GM18526 (cell line): ENCODE measurements at regions not wholly inside any gene's neighbourhood (a gene's known extent, or its start where the extent isn't known, plus 50 kb on each side); places are given as distances from the start of the nearest gene placed in this dataset.

ENCODE experiments used
- POLR2A ChIP-seq: IDR thresholded peaks from 3 replicates; pipeline ENCODE4 v1.6.1; 2011; ENCODE audit not compliant: insufficient read length; ENCODE audit errors: extremely low read depth

DNA sequence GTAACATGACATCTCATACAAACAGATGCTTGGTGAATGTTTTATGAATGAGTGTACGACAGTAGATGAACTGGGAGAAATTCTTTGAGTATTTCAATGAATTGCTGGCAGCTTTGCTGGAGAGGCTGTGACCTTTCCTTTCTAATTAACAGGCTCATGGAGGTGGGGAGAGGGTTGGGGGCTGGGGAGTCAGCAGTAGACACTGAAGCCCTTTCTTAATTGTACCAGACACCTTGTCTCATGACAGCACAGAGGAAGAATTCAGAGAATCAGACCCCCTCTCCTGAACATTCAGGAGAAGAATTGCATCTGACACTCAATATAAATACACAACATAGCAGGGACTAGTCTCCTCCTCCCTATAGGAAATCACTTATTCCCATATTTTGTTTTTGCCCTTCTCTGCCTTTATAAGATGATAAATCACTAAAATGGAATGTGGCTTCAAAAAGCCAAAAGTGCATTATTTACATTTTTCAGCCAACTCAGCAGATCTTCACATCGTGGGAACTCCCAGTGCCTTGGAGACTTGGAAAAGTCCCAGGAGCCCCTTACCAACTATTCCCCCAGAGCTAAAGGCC, 66.2 kb upstream of the TPM1 start:
- TF ChIP-seq POLR2A, result no peak

DNA sequence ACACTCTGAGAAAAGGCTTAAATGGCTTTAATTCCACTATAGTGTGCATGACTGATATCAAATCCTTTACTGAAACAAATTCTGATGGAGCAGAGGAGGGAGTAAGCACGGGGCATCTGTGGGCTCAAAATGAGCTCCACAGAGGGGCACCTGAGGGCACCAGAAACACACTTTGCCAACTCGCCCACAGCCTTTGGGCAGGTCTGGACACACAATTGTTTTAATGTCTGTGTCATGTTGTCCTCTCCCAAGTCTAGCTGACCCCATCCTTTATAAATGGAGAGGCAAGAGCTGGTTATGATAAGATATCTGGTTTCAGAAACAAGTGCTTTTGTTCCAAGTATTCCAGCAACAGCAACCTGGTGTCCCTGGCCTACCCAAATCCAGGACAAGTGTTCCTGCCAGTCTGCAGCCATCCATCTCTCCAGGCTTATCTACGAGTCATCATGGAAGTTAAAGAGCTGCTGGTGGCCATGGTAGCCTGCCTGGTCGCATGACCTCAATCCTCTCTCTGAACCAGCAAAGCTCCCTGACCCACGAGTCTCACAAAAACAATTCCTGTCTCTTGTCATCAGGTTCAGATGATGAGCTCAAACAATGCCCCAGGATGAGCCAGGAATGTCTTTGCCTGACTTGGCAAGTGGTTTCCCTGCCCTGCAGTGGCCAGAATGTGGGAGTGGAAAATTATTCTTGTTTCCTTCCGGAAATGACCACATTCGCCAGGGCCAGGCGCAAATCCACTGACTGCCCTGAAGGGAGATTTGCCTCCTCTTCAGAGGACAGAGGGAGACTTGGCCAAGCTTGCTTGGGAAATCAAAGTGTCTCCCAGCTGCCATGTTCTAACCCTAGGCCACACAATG, 64.4 kb upstream of the TPM1 start:
- TF ChIP-seq POLR2A, result no peak

GRCh38 chr15:62979252-62979651, 63.3 kb upstream of the TPM1 start:
- no peak for TF ChIP-seq POLR2A

DNA sequence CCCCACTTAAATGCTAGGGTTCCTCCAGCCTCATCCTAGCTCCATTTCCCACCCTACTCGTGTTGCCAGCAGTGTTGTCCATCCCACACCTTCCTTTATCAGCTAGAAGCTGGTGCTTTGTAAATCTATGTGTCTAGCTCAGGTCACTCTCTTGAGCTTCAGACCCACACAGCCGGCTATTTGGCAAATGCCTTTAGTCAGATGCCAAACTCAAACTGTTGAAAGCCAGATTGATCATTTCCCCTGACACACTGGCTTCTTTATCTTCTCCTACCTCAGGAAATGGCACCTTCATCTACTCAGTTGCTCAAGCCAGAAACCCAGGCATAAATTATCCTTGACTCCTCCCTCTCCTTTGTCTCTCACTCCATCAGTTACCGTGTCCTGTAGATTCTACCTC, 61.5 kb upstream of the TPM1 start:
- no peak for TF ChIP-seq POLR2A

DNA sequence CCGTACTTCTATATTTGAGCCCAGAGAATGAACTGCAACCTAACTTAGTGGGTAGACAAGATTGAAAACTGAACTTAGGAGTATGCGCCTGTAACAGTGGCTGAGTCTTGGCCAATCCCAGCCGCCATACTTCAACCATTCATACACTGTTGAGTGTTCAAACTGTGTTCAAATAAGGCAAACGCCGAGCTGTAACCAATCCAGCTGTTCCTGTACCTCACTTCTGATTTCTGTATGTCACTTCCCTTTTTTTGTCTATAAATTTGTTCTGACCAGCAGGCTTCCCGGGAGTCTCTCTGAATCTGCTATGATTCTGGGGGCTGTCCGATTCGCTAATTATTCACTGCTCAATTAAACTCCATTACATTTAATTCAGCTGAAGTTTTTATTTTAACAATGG, 58.6 kb upstream of the TPM1 start:
- TF ChIP-seq POLR2A, result no peak

DNA sequence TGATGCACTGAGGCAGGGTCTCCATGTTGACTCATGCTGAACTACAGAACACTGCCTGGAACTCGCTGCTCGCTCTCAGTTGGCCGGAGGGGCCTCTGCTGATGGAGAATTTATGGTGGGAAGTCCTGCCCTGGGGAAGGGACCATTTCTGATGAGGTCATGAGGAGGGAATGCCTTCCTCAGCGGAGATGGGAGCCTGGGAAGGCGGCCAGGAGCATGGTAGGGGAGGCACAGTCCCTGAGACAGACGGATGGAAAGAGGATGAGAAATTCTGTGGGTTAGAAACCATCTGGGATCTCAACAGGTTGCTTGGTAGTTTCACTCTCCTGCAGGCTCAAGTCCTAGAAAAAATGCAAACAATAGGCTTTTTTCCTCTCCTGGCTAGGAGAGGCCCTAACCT, 56.8 kb upstream of the TPM1 start:
- no peak for TF ChIP-seq POLR2A

- no peak for TF ChIP-seq POLR2A
Measured at GRCh38 chr15:62986948-62987347, 55.6 kb upstream of the TPM1 start.

DNA sequence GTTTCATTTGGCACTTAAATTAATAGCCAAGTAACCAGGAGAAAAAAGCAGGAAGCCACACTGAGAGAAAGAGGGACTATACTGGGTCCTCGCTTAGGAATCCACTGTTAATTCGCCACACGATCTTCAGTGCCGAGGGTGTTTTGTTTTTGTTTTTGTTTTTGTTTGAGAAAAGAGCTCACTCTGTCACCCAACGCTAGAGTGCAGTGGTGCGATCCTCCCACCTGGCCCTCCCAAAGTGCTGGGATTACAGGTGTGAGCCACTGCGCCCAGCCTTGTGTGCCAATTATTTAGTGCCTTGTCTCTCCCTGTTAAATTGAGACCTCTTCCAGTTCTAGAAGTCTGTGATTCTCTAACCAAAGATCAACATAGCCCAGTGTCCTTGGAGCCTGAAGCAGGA, 53.8 kb upstream of the TPM1 start:
- no peak for TF ChIP-seq POLR2A

- TF ChIP-seq POLR2A, result no peak
Measured at GRCh38 chr15:62989366-62990055, 53.0 kb upstream of the TPM1 start.

DNA sequence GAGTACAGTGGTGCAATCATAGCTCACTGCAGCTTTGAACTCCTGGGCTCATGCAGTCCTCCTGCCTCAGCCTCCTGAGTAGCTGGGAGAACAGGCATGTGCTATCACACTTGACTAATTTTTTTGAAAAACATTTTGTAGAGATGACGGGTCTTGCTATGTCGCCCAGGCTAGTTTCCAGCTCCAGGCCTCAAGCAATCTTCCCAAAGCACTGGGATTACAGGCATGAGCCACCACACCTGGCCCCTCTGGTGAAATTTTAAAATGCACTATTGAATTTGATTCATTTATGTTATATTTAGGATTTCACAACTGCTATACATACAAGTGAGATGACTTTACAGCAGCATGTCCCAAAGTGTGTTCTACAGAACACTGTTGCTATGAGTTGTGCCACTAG, 50.8 kb upstream of the TPM1 start:
- no peak for TF ChIP-seq POLR2A

DNA sequence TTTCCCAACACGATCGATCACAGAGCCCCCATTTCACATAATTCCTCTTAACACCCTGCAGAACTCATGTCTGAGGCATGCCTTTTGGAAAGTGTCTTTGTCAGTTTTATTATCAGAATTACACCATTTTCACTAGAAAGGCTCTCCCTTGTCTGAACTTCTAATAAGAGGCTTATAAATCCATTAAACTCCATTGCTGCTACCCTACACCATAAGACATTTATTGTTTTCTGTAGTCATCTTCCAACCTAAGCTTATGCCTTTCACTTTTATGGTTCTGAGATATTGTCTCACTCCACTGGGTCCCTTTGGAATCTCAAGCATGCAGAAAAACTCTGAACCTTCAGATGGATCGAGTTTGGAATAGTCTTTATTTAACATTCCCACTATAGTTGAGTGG, 50.2 kb upstream of the TPM1 start:
- TF ChIP-seq POLR2A, result no peak
